NB4 (cell line): ENCODE measurements at regions not wholly inside any gene's neighbourhood (a gene's known extent, or its start where the extent isn't known, plus 50 kb on each side); places are given as distances from the start of the nearest gene placed in this dataset.
"Not testable (repeated sequence)": the region's sequence is repeated elsewhere in the genome, so short reads cannot be mapped to it uniquely, and the experiment has no call there.

ENCODE experiments used
- POLR2A ChIP-seq: IDR thresholded peaks from 2 replicates; pipeline ENCODE4 v1.6.1; 2011; ENCODE audit warnings: mild to moderate bottlenecking; ENCODE audit not compliant: insufficient read length; ENCODE audit errors: extremely low read depth
- TF ChIP-seq, protein P1 (sequence below): IDR thresholded peaks from 2 replicates; pipeline ENCODE4 v1.6.1; 2011; ENCODE audit warnings: low read depth, low read length
- TF ChIP-seq, protein P2 (sequence below): IDR thresholded peaks from one replicate; pipeline ENCODE4 v1.5.1; 2012; ENCODE audit warnings: low read depth, low read length

- TF ChIP-seq, protein P1, sequence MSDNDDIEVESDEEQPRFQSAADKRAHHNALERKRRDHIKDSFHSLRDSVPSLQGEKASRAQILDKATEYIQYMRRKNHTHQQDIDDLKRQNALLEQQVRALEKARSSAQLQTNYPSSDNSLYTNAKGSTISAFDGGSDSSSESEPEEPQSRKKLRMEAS: not testable (repeated sequence)
- TF ChIP-seq, protein P2, sequence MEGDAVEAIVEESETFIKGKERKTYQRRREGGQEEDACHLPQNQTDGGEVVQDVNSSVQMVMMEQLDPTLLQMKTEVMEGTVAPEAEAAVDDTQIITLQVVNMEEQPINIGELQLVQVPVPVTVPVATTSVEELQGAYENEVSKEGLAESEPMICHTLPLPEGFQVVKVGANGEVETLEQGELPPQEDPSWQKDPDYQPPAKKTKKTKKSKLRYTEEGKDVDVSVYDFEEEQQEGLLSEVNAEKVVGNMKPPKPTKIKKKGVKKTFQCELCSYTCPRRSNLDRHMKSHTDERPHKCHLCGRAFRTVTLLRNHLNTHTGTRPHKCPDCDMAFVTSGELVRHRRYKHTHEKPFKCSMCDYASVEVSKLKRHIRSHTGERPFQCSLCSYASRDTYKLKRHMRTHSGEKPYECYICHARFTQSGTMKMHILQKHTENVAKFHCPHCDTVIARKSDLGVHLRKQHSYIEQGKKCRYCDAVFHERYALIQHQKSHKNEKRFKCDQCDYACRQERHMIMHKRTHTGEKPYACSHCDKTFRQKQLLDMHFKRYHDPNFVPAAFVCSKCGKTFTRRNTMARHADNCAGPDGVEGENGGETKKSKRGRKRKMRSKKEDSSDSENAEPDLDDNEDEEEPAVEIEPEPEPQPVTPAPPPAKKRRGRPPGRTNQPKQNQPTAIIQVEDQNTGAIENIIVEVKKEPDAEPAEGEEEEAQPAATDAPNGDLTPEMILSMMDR: not testable (repeated sequence)
- not testable (repeated sequence) for TF ChIP-seq POLR2A
Observed at GRCh38 chr10:10727411-10727810, 290.3 kb upstream of the CELF2 start.
